Right cardiac atrium (tissue), 5 donors: ENCODE measurements at regions not wholly inside any gene's neighbourhood (a gene's known extent, or its start where the extent isn't known, plus 50 kb on each side); places are given as distances from the start of the nearest gene placed in this dataset.
A peak's percentile ranks its signal among the peaks of the same experiment; 100 is the strongest.

Source experiments
- ATAC-seq, 2 donors: fragments of 200-7000 bp; cut with Tn5 transposase; one replicate each; pipeline versions ENCODE4 v1.8.0 to v1.9.1; 2020; ENCODE audit warnings: moderate library complexity in 2 of 2, mild to moderate bottlenecking in 1 of 2
- DNase-seq, 3 donors: peaks; one replicate each; pipeline ENCODE4 v3.0.0-alpha.2; 2020
- H3K27ac ChIP-seq: one replicate; pipeline ENCODE4 v1.5.1; 2013; ENCODE audit warnings: mild to moderate bottlenecking, low read length, control low read depth, moderate library complexity
- H3K27me3 ChIP-seq: one replicate; pipeline ENCODE4 v1.6.1; 2013; ENCODE audit not compliant: control insufficient read depth, insufficient read depth
- H3K4me1 ChIP-seq: one replicate; pipeline ENCODE4 v1.6.1; 2013; ENCODE audit warnings: low read length; ENCODE audit not compliant: control insufficient read depth, insufficient read depth
- H3K4me3 ChIP-seq: one replicate; pipeline ENCODE4 v1.5.1; 2013; ENCODE audit warnings: low read length, control low read depth
- H3K9me3 ChIP-seq: one replicate; pipeline ENCODE4 v1.6.1; 2013; ENCODE audit warnings: low read length; ENCODE audit not compliant: control insufficient read depth
- WGBS: extraction: QIAGEN DNeasy Blood & Tissue Kit; methylation state at CpG from one replicate; pipeline ENCODE4 v1.1.7; 2013; 5-methylcytosine and 5-hydroxymethylcytosine counted together
- intact Hi-C, 4 donors: fragments of 100-400 bp; cut with DNase I; formaldehyde crosslinking; loops; one replicate each; pipeline versions ENCODE4 v1.11.0 to v1.14.0; 2022 to 2023
- donor health status: healthy with polysubstance abuse.
- donor health status: DM: no; HTN: yes; CAD: no.
- donor health status: DM: no; HTN: no; CAD: no.
- donor health status: DM: no; HTN: yes; CAD: no; lungs with severe emphysema.
- donor health status: DM: yes; HTN: yes; CAD: no.

DNA sequence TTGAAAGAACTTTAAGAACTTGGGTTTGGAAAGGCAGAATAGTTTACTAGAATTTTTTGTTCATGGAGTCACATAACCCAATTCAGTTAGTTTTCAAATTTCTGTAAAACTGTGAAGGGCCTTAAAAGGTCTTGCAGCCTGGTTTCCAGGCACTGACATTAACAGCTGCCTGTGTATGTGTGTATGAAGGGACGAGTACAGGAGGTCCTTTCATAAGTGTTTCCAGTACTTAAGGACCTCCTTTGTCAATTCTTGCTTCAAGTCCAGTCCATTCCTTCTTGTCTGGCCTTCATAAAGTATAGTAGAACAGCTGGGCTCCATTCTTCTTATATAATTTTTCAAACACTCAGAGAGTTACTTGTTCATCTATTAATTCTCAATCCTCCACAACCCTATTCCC is 136.5 kb downstream of the NR4A2 start:
- WGBS = 61% methylated on average over 1 of the region's 1 CpG
- H3K27me3 ChIP-seq = no peaks in the 10 kb centered on the region

DNA sequence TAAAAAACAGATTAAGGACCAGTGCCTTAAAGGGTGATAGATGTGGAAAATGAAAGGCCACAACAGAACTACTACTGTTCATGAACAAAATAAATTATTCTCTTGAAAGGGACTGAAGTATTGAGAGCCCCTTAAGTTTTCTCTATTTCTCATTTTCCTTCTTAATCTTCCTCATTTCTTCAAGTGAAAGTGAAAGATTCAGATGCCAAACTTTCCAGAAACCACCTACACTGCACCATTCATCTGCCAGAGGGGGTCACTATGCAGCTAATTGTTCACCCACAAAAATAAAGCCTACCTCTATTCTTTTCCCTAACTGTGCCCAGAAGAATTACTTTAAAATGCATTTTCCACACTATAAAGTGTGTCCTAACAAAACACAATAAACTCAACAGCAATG is 140.1 kb downstream of the NR4A2 start:
- Histone ChIP-seq H3K4me3 (no peak overlapping the region), H3K27ac (no peak overlapping the region), H3K4me1 (no peaks in the 10 kb centered on the region), H3K27me3 (no peaks in the 10 kb centered on the region), H3K9me3 (no peaks in the 10 kb centered on the region)
- DNase-seq = no peak
- ATAC-seq = no peak
- intact Hi-C loops = no loop called here

More for the DNA sequence above, 136.5 kb downstream of the NR4A2 start:
- DNase-seq = no peak
- intact Hi-C loops = no loop called here
- Histone ChIP-seq H3K4me1 (no peaks in the 10 kb centered on the region), H3K9me3 (no peaks in the 10 kb centered on the region), H3K27ac (no peak overlapping the region), H3K4me3 (no peak overlapping the region)
- no peak for ATAC-seq

DNA sequence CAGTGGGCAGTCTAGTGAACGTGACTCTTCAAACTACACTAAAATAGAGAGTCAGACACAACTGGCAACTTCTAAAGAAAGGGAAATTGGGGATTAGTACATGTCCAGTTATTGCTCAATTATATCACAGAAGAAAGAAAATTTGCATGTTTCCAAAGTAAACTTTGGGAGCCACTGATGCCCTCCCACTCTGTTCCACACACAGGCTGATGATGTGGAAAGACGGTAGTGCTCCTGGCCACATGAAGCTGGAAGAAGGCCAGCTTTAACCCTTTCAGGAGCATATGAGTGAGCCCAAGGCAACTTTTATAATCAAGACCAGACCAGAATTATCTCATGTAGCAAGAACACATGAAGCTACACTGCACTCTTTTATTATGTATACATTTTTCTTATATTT is 141.0 kb downstream of the NR4A2 start:
- no peaks in the 10 kb centered on the region for H3K4me1 ChIP-seq
- no peaks in the 10 kb centered on the region for H3K9me3 ChIP-seq
- no peak overlapping the region for H3K4me3 ChIP-seq
- H3K27me3 ChIP-seq = no peaks in the 10 kb centered on the region
- intact Hi-C loops = no loop called here
- H3K27ac ChIP-seq = no peak overlapping the region
- no peak for ATAC-seq
- no peak for DNase-seq
- 14% methylated on average over 2 of the region's 2 CpGs for WGBS

DNA sequence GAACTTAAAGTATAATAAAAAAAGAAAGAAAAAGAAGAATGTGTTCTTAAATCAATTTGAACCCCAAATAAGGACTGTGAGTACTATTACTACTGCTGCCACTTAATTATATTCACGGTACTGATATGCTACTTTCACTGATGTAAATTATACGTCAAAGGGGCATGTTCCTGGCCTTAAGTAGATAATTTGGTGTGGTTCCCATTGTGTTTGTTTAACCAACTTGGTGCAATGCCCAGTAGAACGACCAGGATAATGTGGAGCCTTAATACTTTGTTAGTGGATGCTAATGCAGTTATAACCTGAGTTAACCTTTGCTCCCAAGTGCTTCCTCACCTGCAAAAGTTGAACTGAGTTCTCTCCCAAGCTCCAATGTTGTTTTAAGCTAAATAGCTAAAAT is 142.0 kb downstream of the NR4A2 start:
- H3K4me3 ChIP-seq = no peak overlapping the region
- H3K27me3 ChIP-seq = no peaks in the 10 kb centered on the region
- no peak overlapping the region for H3K27ac ChIP-seq
- 57% methylated on average over 3 of the region's 3 CpGs for WGBS
- no peaks in the 10 kb centered on the region for H3K4me1 ChIP-seq
- intact Hi-C loops = no loop called here
- DNase-seq = no peak
- no peak for ATAC-seq
- H3K9me3 ChIP-seq = no peaks in the 10 kb centered on the region

DNA sequence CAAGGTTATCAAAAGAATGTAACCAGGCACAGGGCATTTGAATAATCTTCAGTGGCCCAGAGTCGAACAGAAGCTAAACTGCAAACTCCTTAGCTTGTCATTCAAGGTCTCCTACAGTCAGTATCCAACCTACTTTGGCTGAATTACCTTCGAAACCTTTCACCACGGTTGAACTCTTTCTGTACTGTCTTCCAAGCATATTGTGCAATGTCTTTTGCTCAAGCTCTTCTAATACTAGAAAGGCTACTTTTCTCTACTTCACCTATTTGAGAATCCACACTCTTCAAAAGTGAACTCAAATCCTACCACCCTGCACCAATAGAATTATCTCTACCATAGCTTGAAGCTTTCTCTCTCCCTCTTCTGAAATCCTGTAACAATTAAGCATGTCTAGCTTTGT is 142.9 kb downstream of the NR4A2 start:
- no peak overlapping the region for H3K4me3 ChIP-seq
- H3K27me3 ChIP-seq = no peaks in the 10 kb centered on the region
- no peak overlapping the region for H3K27ac ChIP-seq
- no peaks in the 10 kb centered on the region for H3K9me3 ChIP-seq
- no peak for ATAC-seq
- WGBS = 60% methylated on average over 3 of the region's 3 CpGs
- intact Hi-C loops = no loop called here
- DNase-seq = no peak
- H3K4me1 ChIP-seq = no peaks in the 10 kb centered on the region

DNA sequence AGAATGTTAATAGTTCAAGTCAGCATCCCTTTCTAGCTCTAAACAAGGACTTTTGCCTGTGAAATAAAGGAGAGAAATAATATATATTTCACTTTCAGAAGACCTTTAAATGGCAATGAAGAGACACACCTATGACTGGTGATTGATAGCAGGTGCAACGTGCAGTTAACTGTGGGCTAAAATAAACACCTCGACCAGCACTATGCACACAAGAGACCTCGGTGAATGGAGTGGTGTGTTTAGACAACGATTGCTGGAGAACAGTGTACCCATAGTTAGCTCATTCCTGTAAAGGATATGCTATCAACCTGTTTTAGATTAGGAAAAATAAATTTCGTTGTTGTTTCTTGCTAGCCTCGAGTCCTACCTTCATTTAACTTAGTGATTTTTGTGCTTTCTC is 143.4 kb downstream of the NR4A2 start:
- intact Hi-C loops = no loop called here
- no peaks in the 10 kb centered on the region for H3K9me3 ChIP-seq
- no peak for ATAC-seq

DNA sequence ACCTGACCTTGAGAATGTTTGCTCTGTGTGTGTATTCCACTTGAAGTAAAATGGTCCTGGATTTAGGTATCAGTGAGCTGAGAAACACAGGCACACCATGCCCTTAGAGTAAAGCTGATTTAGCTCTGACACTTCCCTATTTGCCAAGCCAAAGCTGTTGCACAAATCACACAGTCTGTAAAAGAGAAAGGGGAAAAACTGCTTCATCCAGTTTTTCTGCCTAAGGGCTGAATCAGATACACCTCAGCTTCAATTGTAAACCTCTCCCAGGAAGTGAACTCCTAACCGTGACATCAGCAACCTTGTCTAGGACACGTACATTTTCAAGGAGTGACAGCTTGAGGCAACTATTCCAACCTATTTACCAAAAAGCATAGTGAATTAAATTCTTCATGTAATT is 150.4 kb downstream of the NR4A2 start:
- ATAC-seq = peak in 1 of 2 donors; percentile 31
- H3K4me1 ChIP-seq = no peaks in the 10 kb centered on the region
- WGBS = 53% methylated on average over 2 of the region's 2 CpGs

More for the DNA sequence above, 143.4 kb downstream of the NR4A2 start:
- 61% methylated on average over 6 of the region's 6 CpGs for WGBS
- H3K4me1 ChIP-seq = no peaks in the 10 kb centered on the region
- H3K4me3 ChIP-seq = no peak overlapping the region
- no peak for DNase-seq
- no peak overlapping the region for H3K27ac ChIP-seq
- H3K27me3 ChIP-seq = no peaks in the 10 kb centered on the region

DNA sequence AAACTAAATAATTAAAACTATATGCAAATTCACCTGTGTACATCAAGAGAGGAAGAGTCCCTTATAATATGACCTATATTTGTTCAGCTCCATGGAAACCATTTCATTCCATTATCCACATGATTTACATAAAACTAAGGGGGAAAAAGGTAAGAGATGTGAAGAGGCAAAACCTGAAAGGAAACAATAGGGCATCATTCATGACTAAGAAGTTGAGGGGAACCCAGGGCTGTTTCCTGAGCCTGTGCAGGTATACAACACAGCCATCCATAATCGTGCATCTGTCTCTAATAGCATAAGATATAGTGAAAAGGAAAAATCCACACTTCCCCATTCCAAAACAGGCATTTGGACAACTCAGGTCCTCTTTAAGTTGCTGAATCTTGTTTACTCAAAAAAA is 151.3 kb downstream of the NR4A2 start:
- H3K4me3 ChIP-seq = no peak overlapping the region
- no peak overlapping the region for H3K27ac ChIP-seq
- no peaks in the 10 kb centered on the region for H3K27me3 ChIP-seq
- no peaks in the 10 kb centered on the region for H3K4me1 ChIP-seq
- H3K9me3 ChIP-seq = no peaks in the 10 kb centered on the region
- 77% methylated on average over 1 of the region's 1 CpG for WGBS
- DNase-seq (no peak), ATAC-seq (no peak)
- intact Hi-C loops = no loop called here

More for the DNA sequence above, 150.4 kb downstream of the NR4A2 start:
- no peak overlapping the region for H3K4me3 ChIP-seq
- no peak for DNase-seq
- no peak overlapping the region for H3K27ac ChIP-seq
- no peaks in the 10 kb centered on the region for H3K9me3 ChIP-seq
- intact Hi-C loops = no loop called here
- H3K27me3 ChIP-seq = no peaks in the 10 kb centered on the region

DNA sequence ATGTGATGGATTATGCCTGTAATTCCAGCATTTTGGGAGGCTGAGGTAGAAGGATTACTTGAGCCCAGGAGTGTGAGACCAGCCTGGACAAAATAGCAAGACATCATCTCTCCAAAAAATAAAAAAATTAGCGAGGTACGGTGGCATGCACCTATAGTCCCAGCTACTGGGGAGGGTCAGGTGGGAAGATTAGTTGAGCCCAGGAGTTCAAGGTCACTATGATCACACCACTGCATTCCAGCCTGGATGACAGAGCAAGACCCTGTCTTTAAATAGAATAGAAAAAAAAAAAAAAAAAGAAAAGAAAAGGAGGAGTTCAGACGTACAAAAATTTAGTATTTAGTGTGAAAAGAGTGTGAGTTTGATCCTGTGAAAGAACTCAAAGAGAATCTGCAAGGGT is 154.9 kb downstream of the NR4A2 start:
- ATAC-seq = no peak
- intact Hi-C loops = no loop called here
- WGBS = 76% methylated on average over 3 of the region's 3 CpGs

DNA sequence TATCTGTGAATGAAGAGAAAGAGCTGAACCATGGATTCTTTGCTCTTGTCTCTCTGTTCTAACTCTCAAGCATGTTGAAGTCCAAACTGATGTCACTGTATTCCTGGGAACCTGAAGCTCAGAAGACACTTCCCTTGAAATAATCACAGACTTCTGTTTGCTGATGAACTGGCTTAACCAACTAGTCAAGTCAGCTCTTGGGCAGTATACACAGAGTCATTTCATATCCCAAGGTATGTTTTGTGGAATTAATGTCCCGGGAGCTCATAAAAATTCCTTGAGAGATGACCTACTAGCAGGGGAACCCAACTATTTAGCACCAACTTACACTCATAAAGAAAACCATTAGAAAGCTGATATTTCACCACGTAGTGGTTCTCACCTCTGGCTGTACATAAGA is 156.6 kb downstream of the NR4A2 start:
- no peaks in the 10 kb centered on the region for H3K27me3 ChIP-seq
- DNase-seq (no peak), ATAC-seq (no peak)
- H3K4me3 ChIP-seq = no peak overlapping the region
- H3K9me3 ChIP-seq = no peaks in the 10 kb centered on the region
- H3K27ac ChIP-seq = no peak overlapping the region
- intact Hi-C loops = no loop called here
- WGBS = 77% methylated on average over 2 of the region's 2 CpGs
- H3K4me1 ChIP-seq = no peaks in the 10 kb centered on the region

More for the DNA sequence above, 154.9 kb downstream of the NR4A2 start:
- no peak overlapping the region for H3K27ac ChIP-seq
- H3K9me3 ChIP-seq = no peaks in the 10 kb centered on the region
- H3K4me3 ChIP-seq = no peak overlapping the region
- H3K27me3 ChIP-seq = no peaks in the 10 kb centered on the region
- DNase-seq = no peak
- no peaks in the 10 kb centered on the region for H3K4me1 ChIP-seq

DNA sequence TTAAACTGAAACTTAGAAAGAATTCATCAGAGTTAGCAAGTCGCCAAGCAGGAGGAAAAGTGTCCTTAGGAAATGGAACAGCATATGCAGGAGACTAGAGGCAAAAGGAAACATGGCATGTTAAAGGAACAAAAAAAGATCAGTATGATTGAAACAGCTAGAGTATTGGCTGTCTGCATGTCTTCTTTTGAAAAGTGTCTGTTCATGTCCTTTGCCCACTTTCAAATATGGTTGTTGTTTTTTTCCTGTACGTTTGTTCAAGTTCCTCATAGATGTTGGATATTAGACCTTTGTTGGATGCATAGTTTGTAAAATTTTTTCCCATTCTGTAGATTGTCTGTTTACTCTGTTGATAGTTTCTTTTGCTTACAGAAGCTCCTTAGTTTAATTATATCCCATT is 161.6 kb downstream of the NR4A2 start:
- whole genome bisulfite sequencing = 39% methylated on average over 2 of the region's 2 CpGs
- ATAC-seq (no peak), DNase-seq (no peak)
- H3K27me3 ChIP-seq = no peaks in the 10 kb centered on the region
- H3K9me3 ChIP-seq = no peaks in the 10 kb centered on the region
- no peaks in the 10 kb centered on the region for H3K4me1 ChIP-seq
- no peak overlapping the region for H3K27ac ChIP-seq
- H3K4me3 ChIP-seq = no peak overlapping the region
- intact Hi-C loops = no loop called here

DNA sequence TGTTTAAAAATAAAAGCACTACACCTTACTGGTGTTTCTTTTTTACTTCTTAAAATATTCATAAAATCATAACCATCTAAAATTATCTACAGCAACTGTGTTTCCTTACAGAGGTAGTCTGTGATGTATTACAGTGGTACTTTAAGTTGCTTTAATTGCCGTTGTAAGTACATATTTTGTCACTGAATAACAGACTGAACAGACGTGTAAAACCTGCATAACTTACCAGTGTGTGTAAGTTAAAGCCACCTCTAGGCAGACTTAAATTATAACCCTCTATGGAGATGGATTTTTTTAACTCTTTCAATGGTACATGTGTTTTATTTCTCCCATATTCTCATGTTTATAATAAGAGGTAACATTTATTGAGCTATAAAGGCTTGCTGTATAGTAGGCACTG is 166.8 kb downstream of the NR4A2 start:
- intact Hi-C loops = no loop called here
- H3K4me3 ChIP-seq = no peak overlapping the region
- no peak overlapping the region for H3K27ac ChIP-seq
- no peaks in the 10 kb centered on the region for H3K4me1 ChIP-seq
- ATAC-seq (no peak), DNase-seq (no peak)
- no peaks in the 10 kb centered on the region for H3K27me3 ChIP-seq
- WGBS = 72% methylated on average over 2 of the region's 2 CpGs
- H3K9me3 ChIP-seq = no peaks in the 10 kb centered on the region
